K562 (cell line): ENCODE measurements at regions not wholly inside any gene's neighbourhood (a gene's known extent, or its start where the extent isn't known, plus 50 kb on each side); places are given as distances from the start of the nearest gene placed in this dataset.

ENCODE experiments used
- CHD2 ChIP-seq: IDR thresholded peaks from 2 replicates; pipeline ENCODE4 v1.6.1; 2011; ENCODE audit warnings: low read depth, low read length
- EHMT2 ChIP-seq: fragments of 450-650 bp; IDR thresholded peaks from 2 replicates; pipeline ENCODE4 v1.6.1; 2018; ENCODE audit warnings: antibody characterized with exemption
- ESRRA ChIP-seq: fragments of 450-650 bp; IDR thresholded peaks from 2 replicates; pipeline ENCODE4 v1.6.1; 2014; ENCODE audit warnings: low read depth, mild to moderate bottlenecking, moderate library complexity, borderline replicate concordance
- HDAC1 ChIP-seq, 2 experiments: fragments of 450-650 bp; IDR thresholded peaks; 2 replicates each; pipeline ENCODE4 v1.6.1; 2016 to 2017; ENCODE audit warnings: inconsistent platforms in 1 of 2, mild to moderate bottlenecking in 1 of 2, moderate library complexity in 1 of 2
- HDAC2 ChIP-seq: fragments of 450-650 bp; IDR thresholded peaks from 2 replicates; pipeline ENCODE4 v1.6.1; 2016; ENCODE audit warnings: mild to moderate bottlenecking
- HNRNPL ChIP-seq: fragments of 200-400 bp; formaldehyde crosslinking; IDR thresholded peaks from 2 replicates; pipeline ENCODE4 v1.6.1; 2017; ENCODE audit warnings: low read depth, mild to moderate bottlenecking, low read length
- NELFE ChIP-seq: IDR thresholded peaks from 2 replicates; pipeline ENCODE4 v1.6.1; 2011; ENCODE audit warnings: mild to moderate bottlenecking; ENCODE audit not compliant: insufficient read depth, insufficient read length
- RBM15 ChIP-seq: fragments of 200-400 bp; formaldehyde crosslinking; IDR thresholded peaks from 2 replicates; pipeline ENCODE4 v1.6.1; 2018; ENCODE audit warnings: mild to moderate bottlenecking, low read length, moderate library complexity; ENCODE audit not compliant: insufficient read depth
- SRSF9 ChIP-seq: fragments of 200-400 bp; formaldehyde crosslinking; IDR thresholded peaks from 2 replicates; pipeline ENCODE4 v1.6.1; 2017; ENCODE audit warnings: low read depth, low read length, borderline replicate concordance
- TEAD4 ChIP-seq, 2 experiments: sonication (generic) in 1 of 2; formaldehyde crosslinking in 1 of 2; IDR thresholded peaks; 2 replicates each; pipeline versions ENCODE4 v1.6.1 to v1.8.0; 2012 to 2022; ENCODE audit warnings: borderline replicate concordance in 1 of 2, inconsistent platforms in 1 of 2, low read length in 1 of 2, mild to moderate bottlenecking in 1 of 2, missing genetic modification reagents in 1 of 2
- TRIM24 ChIP-seq, 2 experiments: fragments of 450-650 bp; IDR thresholded peaks; 2 replicates each; pipeline ENCODE4 v1.6.1; 2016
- ZFP36 ChIP-seq: fragments of 150-350 bp; IDR thresholded peaks from 2 replicates; pipeline ENCODE4 v1.6.1; 2018; ENCODE audit warnings: low read length, low read depth; ENCODE audit not compliant: partially characterized antibody
- ZFPM2 ChIP-seq: fragments of 250-450 bp; sonication (Bioruptor Pico); IDR thresholded peaks from 2 replicates; pipeline ENCODE4 v1.5.1; 2022; ENCODE audit warnings: mild to moderate bottlenecking
- ZNF12 ChIP-seq: sonication (generic); formaldehyde crosslinking; IDR thresholded peaks from 2 replicates; pipeline ENCODE4 v1.4.0; 2020; ENCODE audit warnings: mild to moderate bottlenecking, missing genetic modification reagents
- ZNF76 ChIP-seq: fragments of 250-450 bp; sonication (Bioruptor Pico); IDR thresholded peaks from 2 replicates; pipeline ENCODE4 v1.4.0; 2020; ENCODE audit warnings: mild to moderate bottlenecking, moderate library complexity, borderline replicate concordance
- TF ChIP-seq, protein P1 (sequence below): IDR thresholded peaks from 3 replicates; pipeline ENCODE4 v1.6.1; 2011; ENCODE audit warnings: borderline replicate concordance, mild to moderate bottlenecking, moderate library complexity; ENCODE audit not compliant: insufficient read length; ENCODE audit errors: extremely low read depth
- TF ChIP-seq, protein P2 (sequence below), 2 experiments: fragments of 450-650 bp; conservative IDR thresholded peaks; 2 replicates each; pipeline ENCODE4 v1.6.1; 2017; ENCODE audit warnings: mild to moderate bottlenecking in 2 of 2, moderate library complexity in 2 of 2
- TF ChIP-seq, protein P3 (sequence below): fragments of 250-450 bp; sonication (Bioruptor Pico); IDR thresholded peaks from 2 replicates; pipeline ENCODE4 v1.4.0; 2020

DNA sequence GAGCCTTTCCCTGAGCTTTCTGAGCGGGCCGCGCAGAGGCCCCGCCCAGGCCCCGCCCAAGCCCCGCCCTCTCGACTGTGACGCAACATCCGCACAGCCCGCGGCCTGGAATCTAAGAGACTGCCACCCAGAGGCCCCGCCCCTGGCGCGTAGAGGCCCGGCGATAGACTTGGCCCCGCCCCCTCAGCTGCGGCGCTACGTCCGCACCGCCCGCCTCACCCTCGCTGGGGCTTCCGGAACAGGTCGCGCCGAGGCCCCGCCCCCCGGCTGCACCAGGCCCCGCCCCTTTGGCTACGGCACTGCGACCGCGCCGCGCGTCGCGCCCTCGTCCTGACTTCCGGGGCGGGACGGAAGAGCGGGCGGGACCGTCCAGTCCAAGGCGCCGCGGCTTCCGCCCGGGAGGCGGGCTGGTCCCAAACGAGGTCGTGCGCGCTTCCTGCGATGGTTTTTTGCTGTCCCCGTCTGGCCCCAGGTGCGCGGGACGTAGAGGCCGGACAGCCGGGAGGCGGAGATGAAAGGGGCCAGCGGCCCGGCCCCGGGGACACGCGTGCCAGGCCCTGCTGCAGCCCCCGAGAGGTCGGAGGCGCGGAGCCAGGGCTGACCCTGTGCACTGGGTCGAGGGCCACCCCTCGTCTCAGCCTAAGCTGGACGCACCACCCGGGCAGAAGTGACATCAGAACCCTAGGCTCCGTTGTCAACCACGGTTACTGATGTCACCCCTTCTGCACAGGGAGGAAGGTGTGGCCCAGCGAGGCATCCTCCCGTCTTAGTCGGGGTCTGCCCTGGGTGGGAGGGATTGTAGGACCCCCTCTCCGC, 59.0 kb upstream of the WNT7B start (continued):
- TF ChIP-seq, protein P1, sequence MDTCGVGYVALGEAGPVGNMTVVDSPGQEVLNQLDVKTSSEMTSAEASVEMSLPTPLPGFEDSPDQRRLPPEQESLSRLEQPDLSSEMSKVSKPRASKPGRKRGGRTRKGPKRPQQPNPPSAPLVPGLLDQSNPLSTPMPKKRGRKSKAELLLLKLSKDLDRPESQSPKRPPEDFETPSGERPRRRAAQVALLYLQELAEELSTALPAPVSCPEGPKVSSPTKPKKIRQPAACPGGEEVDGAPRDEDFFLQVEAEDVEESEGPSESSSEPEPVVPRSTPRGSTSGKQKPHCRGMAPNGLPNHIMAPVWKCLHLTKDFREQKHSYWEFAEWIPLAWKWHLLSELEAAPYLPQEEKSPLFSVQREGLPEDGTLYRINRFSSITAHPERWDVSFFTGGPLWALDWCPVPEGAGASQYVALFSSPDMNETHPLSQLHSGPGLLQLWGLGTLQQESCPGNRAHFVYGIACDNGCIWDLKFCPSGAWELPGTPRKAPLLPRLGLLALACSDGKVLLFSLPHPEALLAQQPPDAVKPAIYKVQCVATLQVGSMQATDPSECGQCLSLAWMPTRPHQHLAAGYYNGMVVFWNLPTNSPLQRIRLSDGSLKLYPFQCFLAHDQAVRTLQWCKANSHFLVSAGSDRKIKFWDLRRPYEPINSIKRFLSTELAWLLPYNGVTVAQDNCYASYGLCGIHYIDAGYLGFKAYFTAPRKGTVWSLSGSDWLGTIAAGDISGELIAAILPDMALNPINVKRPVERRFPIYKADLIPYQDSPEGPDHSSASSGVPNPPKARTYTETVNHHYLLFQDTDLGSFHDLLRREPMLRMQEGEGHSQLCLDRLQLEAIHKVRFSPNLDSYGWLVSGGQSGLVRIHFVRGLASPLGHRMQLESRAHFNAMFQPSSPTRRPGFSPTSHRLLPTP: no peak
- no peak for TF ChIP-seq ZNF76 (CRISPR knock-in tag)
- TF ChIP-seq HDAC2: no peak
- TF ChIP-seq SRSF9: no peak
- TF ChIP-seq NELFE: no peak
- no peak for TF ChIP-seq ZFP36
- TF ChIP-seq ZNF12 (CRISPR knock-in tag): no peak
- no peak for TF ChIP-seq RBM15
- 0 out of 2 replicates have a peak, but pooled peaks have one; percentile 52 for TF ChIP-seq ESRRA
- TF ChIP-seq, protein P2, sequence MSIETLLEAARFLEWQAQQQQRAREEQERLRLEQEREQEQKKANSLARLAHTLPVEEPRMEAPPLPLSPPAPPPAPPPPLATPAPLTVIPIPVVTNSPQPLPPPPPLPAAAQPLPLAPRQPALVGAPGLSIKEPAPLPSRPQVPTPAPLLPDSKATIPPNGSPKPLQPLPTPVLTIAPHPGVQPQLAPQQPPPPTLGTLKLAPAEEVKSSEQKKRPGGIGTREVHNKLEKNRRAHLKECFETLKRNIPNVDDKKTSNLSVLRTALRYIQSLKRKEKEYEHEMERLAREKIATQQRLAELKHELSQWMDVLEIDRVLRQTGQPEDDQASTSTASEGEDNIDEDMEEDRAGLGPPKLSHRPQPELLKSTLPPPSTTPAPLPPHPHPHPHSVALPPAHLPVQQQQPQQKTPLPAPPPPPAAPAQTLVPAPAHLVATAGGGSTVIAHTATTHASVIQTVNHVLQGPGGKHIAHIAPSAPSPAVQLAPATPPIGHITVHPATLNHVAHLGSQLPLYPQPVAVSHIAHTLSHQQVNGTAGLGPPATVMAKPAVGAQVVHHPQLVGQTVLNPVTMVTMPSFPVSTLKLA (conservative IDR thresholded peaks at IDR 0.05): peak in 1 of 2 experiments; percentile 73; a peak in 2 of 4 replicates
- TF ChIP-seq TRIM24 (IDR thresholded peaks at IDR 0.05): no peak
- no peak for TF ChIP-seq EHMT2
- peak in 1 of 2 experiments; percentile 59; a peak in 2 of 4 replicates for TF ChIP-seq HDAC1 (IDR thresholded peaks at IDR 0.05)
- TF ChIP-seq HNRNPL: no peak
- TF ChIP-seq ZFPM2: no peak
- no peak for TF ChIP-seq CHD2
- TF ChIP-seq, protein P3, sequence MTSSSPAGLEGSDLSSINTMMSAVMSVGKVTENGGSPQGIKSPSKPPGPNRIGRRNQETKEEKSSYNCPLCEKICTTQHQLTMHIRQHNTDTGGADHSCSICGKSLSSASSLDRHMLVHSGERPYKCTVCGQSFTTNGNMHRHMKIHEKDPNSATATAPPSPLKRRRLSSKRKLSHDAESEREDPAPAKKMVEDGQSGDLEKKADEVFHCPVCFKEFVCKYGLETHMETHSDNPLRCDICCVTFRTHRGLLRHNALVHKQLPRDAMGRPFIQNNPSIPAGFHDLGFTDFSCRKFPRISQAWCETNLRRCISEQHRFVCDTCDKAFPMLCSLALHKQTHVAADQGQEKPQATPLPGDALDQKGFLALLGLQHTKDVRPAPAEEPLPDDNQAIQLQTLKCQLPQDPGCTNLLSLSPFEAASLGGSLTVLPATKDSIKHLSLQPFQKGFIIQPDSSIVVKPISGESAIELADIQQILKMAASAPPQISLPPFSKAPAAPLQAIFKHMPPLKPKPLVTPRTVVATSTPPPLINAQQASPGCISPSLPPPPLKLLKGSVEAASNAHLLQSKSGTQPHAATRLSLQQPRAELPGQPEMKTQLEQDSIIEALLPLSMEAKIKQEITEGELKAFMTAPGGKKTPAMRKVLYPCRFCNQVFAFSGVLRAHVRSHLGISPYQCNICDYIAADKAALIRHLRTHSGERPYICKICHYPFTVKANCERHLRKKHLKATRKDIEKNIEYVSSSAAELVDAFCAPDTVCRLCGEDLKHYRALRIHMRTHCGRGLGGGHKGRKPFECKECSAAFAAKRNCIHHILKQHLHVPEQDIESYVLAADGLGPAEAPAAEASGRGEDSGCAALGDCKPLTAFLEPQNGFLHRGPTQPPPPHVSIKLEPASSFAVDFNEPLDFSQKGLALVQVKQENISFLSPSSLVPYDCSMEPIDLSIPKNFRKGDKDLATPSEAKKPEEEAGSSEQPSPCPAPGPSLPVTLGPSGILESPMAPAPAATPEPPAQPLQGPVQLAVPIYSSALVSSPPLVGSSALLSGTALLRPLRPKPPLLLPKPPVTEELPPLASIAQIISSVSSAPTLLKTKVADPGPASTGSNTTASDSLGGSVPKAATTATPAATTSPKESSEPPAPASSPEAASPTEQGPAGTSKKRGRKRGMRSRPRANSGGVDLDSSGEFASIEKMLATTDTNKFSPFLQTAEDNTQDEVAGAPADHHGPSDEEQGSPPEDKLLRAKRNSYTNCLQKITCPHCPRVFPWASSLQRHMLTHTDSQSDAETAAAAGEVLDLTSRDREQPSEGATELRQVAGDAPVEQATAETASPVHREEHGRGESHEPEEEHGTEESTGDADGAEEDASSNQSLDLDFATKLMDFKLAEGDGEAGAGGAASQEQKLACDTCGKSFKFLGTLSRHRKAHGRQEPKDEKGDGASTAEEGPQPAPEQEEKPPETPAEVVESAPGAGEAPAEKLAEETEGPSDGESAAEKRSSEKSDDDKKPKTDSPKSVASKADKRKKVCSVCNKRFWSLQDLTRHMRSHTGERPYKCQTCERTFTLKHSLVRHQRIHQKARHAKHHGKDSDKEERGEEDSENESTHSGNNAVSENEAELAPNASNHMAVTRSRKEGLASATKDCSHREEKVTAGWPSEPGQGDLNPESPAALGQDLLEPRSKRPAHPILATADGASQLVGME (CRISPR knock-in tag): peak; percentile 69; the same call in 1 of the 2 replicates
- no peak for TF ChIP-seq TEAD4 (IDR thresholded peaks at IDR 0.05; ENCODE audit: low read length)
- TF ChIP-seq TEAD4 (CRISPR knock-in tag; IDR thresholded peaks at IDR 0.05; ENCODE audit: borderline replicate concordance): no peak
